Right lung (tissue), 2 donors: ENCODE measurements at regions not wholly inside any gene's neighbourhood (a gene's known extent, or its start where the extent isn't known, plus 50 kb on each side); places are given as distances from the start of the nearest gene placed in this dataset.
"Not testable (repeated sequence)": the region's sequence is repeated elsewhere in the genome, so short reads cannot be mapped to it uniquely, and the experiment has no call there.

Source experiments
- DNase-seq, 2 donors: peaks; one replicate each; pipeline ENCODE4 v3.0.0-alpha.2; 2013

DNA sequence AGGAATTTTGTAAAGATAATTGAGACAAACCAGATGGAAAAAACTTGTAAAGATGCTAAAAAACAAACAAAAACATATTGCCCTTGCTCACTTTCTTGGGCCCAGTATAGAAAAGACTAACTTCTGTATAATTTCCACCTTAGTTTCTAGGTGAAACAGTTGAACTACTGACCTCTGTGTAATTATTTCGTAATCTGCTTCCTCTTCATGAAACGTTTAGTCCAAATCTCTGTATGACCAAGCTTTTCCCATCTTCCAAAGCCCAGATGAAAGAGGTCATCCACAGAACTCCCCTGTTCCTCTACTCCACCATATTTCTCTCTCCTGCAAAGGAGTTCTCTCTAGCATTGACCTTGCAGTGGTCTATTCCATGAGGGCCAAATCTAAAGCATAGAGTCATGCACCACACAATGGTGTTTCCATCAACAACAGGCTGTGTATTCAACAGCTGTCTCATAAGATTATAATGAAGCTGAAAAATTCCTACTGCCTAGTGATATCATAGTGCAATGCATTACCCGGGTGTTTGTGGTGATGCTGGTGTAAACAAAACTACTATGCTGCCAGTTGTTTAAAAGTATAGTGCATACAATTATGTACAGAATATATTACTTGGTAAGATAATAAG is 647.6 kb downstream of the TNS3 start:
- DNase-seq, result no peak

DNA sequence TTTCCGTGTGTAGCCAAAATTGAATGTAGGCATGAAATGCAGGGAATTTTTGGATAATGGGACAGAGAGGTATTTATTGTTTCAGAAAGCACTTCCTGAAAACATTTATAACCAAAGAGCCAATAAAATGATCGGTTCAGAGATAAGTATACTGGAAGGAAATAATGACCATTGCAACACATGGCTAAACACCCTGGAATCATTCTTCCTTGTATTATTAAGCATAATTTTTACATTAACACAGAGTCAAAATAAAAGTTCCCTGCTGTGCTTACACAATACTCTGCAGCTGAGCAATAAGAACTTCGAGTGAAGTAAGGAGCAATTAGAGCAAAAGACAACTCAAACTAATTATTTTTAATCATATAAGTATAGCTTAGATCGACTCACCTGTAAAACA is 648.3 kb downstream of the TNS3 start:
- peak; percentile 34 to 38 for DNase-seq

DNA sequence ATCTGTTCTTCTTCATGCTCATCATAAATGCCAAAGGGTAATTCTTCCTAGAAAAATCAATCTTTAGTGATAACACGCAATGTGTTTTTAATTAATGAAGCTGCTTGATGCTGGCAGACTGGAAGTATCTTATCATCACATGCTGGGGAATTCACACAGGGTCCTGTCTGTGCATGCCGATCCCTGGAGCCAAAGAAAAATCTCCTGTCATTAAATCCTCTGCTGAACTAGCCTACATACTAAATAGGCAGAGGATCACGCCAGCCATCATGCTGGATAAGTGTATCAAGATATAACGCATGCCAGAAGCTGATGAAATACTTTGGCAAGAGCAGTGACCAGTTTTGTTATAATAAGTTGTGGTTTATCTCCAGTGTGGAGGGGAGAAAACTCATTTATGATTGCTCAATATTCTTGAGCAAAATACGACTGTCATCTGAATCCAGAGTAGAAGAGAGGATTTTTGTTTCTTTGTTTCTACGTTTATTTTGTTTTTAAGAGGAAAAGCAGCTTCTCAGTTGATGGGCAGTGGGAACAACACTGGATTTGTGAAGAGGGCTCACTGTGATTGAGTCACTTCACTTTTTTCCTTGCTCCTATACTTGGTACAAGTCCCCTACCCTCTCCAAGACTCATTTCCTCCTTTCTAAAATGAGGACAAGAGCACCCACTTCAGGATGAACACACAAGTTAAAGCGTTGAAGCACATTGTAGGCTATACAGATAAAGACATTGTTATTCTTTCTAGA is 649.1 kb downstream of the TNS3 start:
- DNase-seq, result peak; percentile 87 to 91

DNA sequence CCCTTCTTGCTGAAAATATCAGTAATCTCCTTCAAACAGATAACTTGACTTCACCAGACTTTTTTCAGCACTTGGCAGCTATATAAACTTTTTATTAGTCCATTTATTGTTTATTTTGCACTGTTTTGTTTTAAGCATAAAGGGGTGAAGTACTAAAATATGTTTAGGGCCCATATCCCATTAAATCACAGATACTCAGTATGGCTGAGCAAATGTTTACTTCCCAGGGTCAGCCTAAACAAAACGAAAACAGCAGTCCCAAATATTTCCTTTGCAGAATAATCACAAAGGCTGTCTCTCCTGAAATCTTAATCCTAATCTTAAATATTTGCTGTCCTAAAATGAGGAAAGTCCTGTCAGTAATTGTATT is 649.6 kb downstream of the TNS3 start:
- no peak for DNase-seq

DNA sequence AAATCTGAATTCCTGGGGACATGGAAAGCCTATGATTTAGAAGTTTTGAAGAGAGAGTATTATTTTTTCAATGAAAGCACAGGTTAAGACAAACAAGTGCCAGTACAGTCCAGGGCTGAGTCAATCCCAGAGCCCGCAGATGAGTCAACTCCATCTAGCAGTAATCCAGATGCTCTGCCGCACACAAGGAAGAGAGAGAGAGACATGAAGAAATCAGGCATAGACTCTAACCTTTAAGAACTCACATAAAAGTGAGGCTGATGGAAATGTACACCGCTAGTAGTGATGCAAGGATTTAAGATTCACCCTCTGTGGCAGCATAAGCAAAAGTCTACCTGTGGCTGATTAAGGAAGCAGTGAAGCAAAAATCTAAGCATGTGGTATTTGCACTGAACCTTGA is 651.5 kb downstream of the TNS3 start:
- DNase-seq, result no peak

DNA sequence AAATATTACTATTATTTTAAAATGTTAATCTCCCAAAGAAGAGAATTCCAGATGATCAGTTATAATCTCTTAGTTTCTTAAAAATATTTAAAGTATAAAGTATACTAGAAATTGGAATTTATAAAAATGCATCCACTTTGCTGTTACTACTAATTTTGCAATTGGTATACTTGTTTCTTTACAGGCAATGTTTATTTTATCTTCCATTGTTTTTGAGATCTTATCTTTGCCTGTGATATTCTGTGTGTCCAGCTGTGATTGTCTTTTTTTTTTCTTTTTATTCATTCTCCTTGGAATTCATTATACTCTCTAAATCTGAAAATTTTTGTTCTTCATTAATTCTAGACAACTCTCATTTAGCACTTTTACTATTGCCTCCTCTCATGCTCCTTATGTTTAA is 652.6 kb downstream of the TNS3 start:
- DNase-seq, result no peak

DNA sequence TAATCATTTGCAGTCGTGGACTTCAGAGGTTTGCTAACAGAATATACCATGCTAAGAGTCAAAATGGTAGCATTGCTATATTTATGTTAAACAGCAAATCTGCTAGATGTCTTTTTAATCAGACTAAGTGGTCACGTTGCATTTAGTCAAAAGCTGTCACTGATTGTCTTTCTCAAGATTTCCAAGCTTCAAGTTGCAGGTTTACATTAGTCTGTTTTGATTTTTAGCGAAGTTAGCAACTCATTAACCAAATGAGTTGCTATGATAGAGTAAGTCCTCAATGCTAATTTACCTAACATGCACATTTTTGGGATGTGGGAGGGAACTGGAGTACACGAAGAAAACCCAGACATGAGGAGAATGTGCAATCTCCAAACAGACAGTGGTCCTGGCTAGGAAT is 653.2 kb downstream of the TNS3 start:
- no peak for DNase-seq

DNA sequence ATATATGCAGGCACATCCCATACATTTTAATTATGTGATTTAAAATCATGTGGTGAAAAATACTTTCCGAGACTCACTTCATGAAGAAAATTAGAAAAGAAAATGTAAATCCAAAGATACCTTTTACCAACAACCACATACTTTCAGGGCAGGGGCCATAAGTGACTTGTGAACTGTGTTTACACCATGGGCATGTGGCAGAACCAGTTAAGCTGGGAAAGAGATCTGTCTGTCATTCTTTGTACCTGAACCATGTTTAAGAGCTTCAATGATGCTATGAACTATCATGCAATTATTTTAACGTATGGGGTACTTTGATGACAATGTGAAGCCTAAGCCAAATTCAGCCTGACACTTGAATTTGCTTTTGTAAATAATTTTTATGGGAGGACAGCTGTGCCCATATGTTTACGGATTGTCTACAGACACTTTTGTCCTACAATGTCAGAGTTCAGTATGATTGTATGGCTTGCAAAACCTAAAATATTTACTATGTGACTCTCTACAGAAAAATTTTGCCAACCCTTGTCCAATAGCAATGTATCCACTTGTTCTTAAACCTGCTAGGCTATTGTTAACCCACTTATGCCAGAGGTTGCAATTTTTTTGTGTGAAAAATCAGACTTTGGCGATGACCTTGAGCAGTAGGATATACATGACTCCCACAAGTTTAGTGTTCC is 654.6 kb downstream of the TNS3 start:
- DNase-seq, result no peak

DNA sequence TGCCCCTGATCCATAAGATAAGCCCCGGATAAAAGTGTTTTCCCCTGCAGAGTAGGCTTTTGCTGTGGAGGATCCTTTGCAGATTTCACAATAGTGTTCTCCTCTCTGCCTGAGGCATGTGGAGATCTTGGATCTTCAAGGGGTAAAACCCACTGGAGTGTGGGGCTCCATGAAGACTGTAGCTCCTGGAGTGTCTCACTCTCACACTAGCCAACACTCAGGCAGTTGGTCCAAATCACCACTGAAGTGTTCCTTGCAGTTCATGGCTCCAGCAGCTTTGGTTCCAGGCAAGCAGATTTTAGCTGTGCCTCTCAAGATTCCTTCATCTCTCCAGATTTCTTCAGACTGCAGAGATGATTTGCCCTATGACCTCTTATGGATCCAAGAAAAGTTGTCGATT is 665.3 kb downstream of the TNS3 start:
- no peak for DNase-seq

DNA sequence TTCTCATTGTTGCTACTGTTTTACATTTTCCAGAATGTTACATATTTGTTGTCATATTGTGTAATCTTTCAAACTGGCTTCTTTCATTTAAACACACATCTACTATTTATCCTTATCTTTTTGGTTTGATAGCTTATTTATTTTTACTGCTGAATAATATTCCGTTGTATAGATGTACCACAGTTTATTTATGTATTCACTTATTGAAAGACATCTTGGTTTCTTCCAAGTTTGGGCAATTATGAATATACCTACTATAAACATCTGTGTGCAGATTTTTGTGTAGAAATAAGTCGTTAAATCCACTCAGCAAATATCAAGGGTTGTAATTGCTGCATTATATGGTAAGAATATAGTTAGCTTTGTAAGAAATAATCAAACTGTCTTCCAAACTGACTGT is 669.2 kb downstream of the TNS3 start:
- DNase-seq, result no peak

DNA sequence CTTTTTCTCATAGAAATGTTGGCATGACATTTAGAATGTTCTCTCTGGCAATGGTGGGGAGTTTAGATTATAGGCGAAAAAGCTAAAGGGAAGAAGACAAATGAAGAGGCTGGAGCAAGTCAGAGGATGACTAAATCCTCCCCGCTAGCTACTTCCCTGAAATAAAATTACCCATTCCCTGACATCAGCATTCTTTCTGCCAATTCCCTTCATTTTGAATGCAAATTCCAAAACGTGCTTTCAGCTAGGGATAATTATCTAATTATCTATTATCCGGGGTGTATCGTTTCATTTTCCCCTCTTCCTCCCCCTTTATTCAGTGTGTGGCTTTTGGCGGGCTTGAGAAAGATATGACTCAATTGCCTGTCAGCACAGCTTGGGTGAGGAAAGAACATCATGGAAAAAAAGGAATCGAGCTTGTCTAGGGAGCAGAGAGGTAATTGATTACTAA is 672.3 kb downstream of the TNS3 start:
- DNase-seq, result no peak

DNA sequence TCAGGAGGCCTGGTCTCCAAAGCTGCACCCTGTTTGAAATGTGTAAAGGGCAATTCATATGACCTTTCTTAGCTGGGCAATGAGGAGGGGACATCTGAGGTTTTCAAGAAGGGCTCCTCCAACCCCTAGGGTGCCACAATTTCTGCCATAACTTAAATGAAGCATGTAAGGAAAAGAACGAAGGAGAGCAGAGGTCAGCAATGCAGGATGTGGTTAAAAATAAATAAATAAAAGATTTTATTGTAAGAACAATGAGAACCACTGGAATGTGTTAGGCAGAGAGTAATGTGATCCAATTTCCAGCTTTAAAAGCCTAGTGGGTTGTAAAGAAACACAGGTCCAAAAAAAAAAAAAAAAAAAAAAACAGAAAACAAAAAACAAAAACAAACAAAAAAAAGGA is 673.1 kb downstream of the TNS3 start:
- no peak for DNase-seq

DNA sequence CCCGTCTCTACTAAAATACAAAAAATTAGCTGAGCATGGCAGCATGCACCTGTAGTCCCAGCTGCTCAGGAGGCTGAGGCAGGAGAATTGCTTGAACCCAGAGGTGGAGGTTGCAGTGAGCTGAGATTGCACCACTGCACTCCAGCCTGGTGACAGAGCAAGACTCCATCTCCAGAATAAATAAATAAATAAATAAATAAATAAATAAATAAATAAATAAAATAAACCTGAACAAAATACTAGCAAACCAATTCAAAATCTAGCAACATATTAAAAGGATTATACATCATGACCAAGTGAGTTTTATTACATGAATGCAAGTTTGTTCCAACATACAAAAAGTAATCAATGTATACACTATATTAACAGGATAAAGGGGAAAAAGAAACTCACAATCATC is 677.4 kb downstream of the TNS3 start:
- not testable (repeated sequence) for DNase-seq

DNA sequence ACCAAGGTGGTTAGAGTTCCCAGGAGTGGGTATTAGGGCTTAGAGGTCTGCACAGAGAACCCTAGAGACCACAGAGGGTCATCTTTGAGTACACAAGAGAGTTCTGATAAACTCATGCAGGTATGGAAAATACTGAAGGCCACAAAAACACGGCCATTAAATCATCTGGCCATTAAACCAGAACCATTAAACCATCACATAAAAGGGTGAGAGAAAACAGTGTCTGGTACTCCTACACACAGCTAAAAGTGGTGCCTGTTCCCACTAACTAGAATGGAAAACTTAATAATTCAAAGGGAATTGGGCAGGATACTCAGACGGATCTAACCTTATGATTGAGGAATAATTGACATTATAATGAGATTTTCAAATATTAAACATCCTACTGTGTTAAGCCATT is 679.4 kb downstream of the TNS3 start:
- DNase-seq, result no peak

DNA sequence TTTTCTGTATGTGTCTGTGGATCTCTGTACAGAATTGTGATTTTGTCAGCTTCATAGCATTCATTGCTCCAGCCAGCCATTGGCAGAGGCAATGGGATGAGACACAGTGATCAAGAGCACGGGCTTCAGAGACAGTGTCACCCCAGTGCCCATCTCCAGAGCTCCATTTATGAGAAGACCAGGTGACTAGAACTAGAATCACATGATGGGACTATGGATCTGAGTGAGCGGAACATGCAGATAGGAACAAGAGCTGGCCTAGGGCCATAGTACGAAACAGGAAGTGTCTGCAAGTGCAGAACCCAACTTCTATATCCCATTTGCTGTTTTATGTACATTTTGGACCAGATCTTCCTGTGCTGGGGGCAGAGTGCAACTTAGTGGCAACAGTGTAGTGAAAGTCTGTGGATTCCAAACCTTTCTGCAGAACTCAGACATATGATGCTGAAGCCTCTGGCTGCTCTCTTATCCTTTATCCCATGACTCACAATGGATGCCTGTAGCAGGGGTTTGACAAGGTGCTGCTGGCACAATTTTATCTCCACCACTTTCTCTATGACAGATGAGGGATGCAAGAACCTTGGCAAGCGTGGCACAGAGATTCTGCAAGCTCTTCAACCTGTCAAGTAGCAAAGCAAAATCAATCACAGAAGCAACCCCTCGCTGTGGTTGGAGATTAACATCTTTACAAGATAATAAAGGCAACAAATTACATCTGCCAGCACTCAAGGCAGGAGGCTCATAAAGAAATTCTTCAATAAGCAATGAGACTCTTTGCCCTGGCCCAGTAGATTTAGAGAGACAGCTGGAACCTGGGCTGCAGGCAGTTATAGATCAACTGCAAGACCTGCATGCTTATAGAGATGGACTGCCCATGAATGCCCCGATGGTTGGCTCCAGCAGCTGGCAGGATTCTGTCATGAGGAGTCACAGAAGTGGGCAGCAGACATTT is 681.3 kb downstream of the TNS3 start:
- DNase-seq, result no peak

DNA sequence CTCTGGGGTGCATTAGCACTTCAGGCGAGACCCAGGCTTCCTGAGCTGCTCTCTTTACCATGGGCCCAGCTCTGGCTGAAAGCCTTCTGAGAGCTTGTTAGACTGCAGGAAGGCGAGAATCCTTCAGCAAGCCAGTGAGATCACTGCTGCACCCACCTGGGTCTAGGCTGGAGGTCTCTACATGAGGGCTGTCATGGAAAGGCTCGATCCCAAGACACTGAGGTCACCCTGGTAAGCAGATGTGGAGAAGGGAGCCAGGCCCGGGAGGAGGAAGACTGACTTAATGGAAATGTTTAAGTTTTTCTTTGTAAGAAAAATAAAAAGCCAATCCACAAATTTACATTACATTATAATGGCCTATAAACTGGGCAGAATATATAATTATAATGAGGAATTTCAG is 684.5 kb downstream of the TNS3 start:
- DNase-seq, result no peak

DNA sequence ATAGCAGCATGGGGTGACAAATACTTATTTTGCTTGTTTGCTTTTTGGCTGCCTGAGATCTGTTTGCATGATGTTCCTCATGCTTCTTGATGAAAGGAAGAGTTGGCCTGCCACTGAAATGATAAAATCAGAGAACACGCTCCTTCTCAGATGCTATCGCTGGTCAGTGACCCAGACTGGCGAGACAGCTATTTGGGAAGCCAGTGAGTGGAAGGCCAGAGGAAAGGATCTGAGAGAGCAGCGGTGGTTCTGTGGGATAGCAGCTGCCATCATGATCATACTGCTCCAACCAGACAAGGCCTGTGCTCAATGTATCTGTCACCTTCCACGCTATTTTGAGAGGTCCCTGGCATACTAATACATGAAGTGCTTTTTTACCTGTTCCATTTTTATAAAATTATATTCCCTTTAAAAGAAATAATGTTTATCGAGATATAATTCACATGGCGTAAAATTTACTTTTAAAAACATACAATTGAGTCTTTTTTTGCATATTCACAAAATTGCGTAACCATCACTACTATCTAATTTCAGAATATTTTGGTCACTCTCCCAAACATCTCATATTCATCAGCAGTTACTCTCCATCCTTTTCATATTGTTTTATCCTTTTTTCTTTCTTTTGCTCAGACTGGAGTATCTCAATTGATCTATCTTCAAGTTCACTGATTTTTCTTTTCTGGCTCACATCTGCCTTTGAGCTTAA is 695.1 kb downstream of the TNS3 start:
- no peak for DNase-seq

DNA sequence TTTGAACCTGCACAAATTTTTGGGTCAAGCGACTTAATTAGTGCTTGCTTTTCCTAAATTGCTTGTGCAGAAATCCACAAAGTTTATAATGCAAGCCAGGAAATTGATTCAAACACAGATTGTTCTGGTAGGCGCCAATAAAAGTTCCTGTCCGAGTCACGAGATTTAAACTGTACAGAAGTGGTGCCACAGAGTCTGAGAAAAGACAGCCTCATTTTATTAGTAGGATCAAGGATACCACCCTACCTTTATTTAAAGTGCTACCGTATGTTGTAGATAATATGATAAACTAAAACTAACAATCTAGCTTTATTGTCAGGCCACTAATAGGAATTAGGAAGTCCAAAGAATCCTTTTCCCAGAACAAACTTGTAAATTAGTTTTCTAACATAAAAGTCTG is 696.7 kb downstream of the TNS3 start:
- DNase-seq, result no peak

DNA sequence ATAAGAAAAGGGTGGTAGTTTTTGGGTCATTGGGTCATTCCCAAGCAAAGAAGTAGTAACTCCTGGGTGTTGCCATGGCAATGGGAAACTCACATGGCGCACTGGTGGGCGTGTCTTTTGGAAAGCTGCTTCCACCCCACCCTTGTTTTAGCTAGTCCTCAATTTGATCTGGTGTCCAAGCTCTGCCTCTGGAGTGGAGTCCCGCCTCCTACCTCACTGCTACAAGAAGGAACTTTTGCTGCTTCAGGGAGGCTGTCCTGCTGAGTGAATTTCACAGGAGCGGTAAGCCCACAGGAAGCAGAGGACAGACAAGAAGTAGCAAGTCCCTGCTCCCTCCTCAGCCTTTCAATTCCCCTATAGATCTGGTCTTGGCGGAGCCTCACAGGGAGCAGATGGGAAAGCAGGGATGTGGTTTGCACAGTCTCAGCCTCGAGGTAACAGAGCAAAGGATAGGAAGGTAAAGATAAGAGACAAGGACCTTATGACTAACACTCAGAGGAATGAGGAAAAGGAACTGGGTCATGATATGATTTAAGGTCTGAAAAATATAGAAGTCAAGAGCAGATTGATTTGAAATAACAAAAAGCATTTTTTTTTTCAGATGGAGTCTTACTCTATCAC is 700.3 kb downstream of the TNS3 start:
- no peak for DNase-seq

DNA sequence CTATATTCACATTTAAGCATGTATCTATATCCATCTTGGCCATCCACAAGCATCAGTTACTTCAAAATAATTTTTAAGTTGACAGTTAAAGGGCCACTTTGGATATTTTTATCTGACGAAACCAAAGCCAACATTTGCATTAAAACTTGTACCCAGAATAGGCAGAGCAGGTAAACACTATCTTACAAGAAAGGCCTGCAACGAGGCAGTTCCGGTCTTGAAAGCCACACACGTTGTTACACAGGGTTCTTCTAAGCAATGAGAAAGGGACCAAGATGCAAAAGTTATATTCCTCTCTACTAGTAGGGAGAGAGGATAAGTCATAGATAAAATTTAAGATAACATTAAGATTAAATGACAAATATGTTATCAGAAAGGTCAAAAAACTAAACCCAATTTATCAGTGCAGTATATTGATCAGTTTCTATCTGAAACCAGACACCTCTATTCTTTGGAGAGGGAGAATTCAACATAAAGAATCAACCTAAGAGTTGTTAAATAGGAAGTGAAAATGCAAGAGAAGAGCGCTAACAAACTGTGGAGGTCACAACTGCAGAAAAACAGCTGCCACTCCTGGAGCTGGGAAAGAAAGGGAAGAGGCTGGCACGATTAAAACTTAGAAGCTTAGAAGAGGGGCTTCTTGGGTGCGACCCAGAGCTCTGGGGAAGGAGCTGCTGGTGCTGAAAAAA is 701.3 kb downstream of the TNS3 start:
- DNase-seq, result no peak
